WTC11 (cell line): ENCODE measurements at regions not wholly inside any gene's neighbourhood (a gene's known extent, or its start where the extent isn't known, plus 50 kb on each side); places are given as distances from the start of the nearest gene placed in this dataset.

Experiments used
- ATAC-seq: fragments of 200-7000 bp; cut with Tn5 transposase; 2 replicates; pipeline ENCODE4 v1.10.0; 2021; ENCODE audit warnings: mild to moderate bottlenecking, moderate library complexity
- CTCF ChIA-PET: fragments of 300-600 bp; sonication (Branson Sonifier 250); formaldehyde crosslinking; loops from one replicate; lab custom pipeline; 2021; ENCODE audit warnings: antibody characterized with exemption; lab: Charles Lee
- POLR2A ChIA-PET: fragments of 350-600 bp; sonication (Branson Sonifier 250); formaldehyde crosslinking; loops from one replicate; lab custom pipeline; 2021; ENCODE audit warnings: antibody characterized with exemption; lab: Charles Lee
- DNase-seq: peaks from one replicate; pipeline ENCODE4 v3.0.0; 2021; ENCODE audit warnings: low spot score
- H3K27ac Mint-ChIP-seq: 2 replicates; pipeline ENCODE4 v1.8.0; 2021; ENCODE audit warnings: mixed read lengths
- H3K27me3 Mint-ChIP-seq: 2 replicates; pipeline ENCODE4 v1.8.0; 2021; ENCODE audit warnings: low read depth, mild to moderate bottlenecking, moderate library complexity, mixed read lengths
- H3K36me3 Mint-ChIP-seq: 2 replicates; pipeline ENCODE4 v1.8.0; 2021; ENCODE audit warnings: mixed read lengths
- H3K4me1 Mint-ChIP-seq: 2 replicates; pipeline ENCODE4 v1.8.0; 2022; ENCODE audit warnings: mixed read lengths
- H3K4me3 Mint-ChIP-seq: 2 replicates; pipeline ENCODE4 v1.8.0; 2021; ENCODE audit warnings: mild to moderate bottlenecking, moderate library complexity, mixed read lengths
- H3K9me3 Mint-ChIP-seq: 2 replicates; pipeline ENCODE4 v1.8.0; 2021; ENCODE audit warnings: mixed read lengths
- AR ChIP-seq: fragments of 250-450 bp; sonication (Bioruptor Pico); IDR thresholded peaks from 2 replicates; pipeline ENCODE4 v1.9.0; 2021; ENCODE audit warnings: mild to moderate bottlenecking
- ATF2 ChIP-seq: sonication (generic); formaldehyde crosslinking; IDR thresholded peaks from 2 replicates; pipeline ENCODE4 v1.8.1; 2022; ENCODE audit warnings: low read depth, missing genetic modification reagents, borderline replicate concordance
- CBFB ChIP-seq: sonication (generic); formaldehyde crosslinking; IDR thresholded peaks from 2 replicates; pipeline ENCODE4 v1.8.1; 2022; ENCODE audit warnings: mild to moderate bottlenecking, low read depth, missing genetic modification reagents
- ELF4 ChIP-seq: sonication (generic); formaldehyde crosslinking; IDR thresholded peaks from 2 replicates; pipeline ENCODE4 v1.8.1; 2022; ENCODE audit warnings: low read depth, mild to moderate bottlenecking, moderate library complexity, missing genetic modification reagents
- FOXP1 ChIP-seq: sonication (generic); formaldehyde crosslinking; IDR thresholded peaks from 2 replicates; pipeline ENCODE4 v1.8.0; 2022; ENCODE audit warnings: missing genetic modification reagents, mild to moderate bottlenecking, moderate library complexity, borderline replicate concordance
- GABPB1 ChIP-seq: sonication (generic); formaldehyde crosslinking; IDR thresholded peaks from 2 replicates; pipeline ENCODE4 v1.8.1; 2023; ENCODE audit warnings: mild to moderate bottlenecking, missing genetic modification reagents
- GTF2I ChIP-seq: fragments of 250-450 bp; sonication (Bioruptor Pico); conservative IDR thresholded peaks from 2 replicates; pipeline ENCODE4 v1.4.0; 2021; ENCODE audit warnings: mild to moderate bottlenecking
- HMGA2 ChIP-seq: fragments of 250-450 bp; sonication (Bioruptor Pico); IDR thresholded peaks from 2 replicates; pipeline ENCODE4 v1.4.0; 2021; ENCODE audit warnings: mild to moderate bottlenecking, moderate library complexity
- MXD4 ChIP-seq: fragments of 250-450 bp; sonication (Bioruptor Pico); IDR thresholded peaks from 2 replicates; pipeline ENCODE4 v1.8.0; 2021; ENCODE audit warnings: mild to moderate bottlenecking, moderate library complexity, borderline replicate concordance
- OVOL2 ChIP-seq: fragments of 250-450 bp; sonication (Bioruptor Pico); IDR thresholded peaks from 2 replicates; pipeline ENCODE4 v1.9.0; 2021; ENCODE audit warnings: mild to moderate bottlenecking, borderline replicate concordance
- PREB ChIP-seq: sonication (generic); formaldehyde crosslinking; IDR thresholded peaks from 2 replicates; pipeline ENCODE4 v1.8.1; 2022; ENCODE audit warnings: mild to moderate bottlenecking, missing genetic modification reagents, moderate library complexity, borderline replicate concordance
- PRRX2 ChIP-seq: fragments of 250-450 bp; sonication (Bioruptor Pico); IDR thresholded peaks from 2 replicates; pipeline ENCODE4 v1.8.0; 2021; ENCODE audit warnings: mild to moderate bottlenecking
- SMAD3 ChIP-seq: sonication (generic); formaldehyde crosslinking; IDR thresholded peaks from 2 replicates; pipeline ENCODE4 v1.8.0; 2022; ENCODE audit warnings: missing genetic modification reagents, mild to moderate bottlenecking, borderline replicate concordance
- ZBTB21 ChIP-seq: sonication (generic); formaldehyde crosslinking; IDR thresholded peaks from 2 replicates; pipeline ENCODE4 v1.8.1; 2023; ENCODE audit warnings: mild to moderate bottlenecking, missing genetic modification reagents, borderline replicate concordance
- ZNF396 ChIP-seq: fragments of 250-450 bp; sonication (Bioruptor Pico); IDR thresholded peaks from 2 replicates; pipeline ENCODE4 v1.8.0; 2021; ENCODE audit warnings: mild to moderate bottlenecking, moderate library complexity, borderline replicate concordance
- ZNF416 ChIP-seq: fragments of 250-450 bp; sonication (Bioruptor Pico); IDR thresholded peaks from 2 replicates; pipeline ENCODE4 v1.9.0; 2021; ENCODE audit warnings: mild to moderate bottlenecking, inconsistent platforms
- TF ChIP-seq, protein P1 (sequence below): fragments of 250-450 bp; sonication (Bioruptor Pico); IDR thresholded peaks from 2 replicates; pipeline ENCODE4 v1.9.0; 2021; ENCODE audit warnings: moderate library complexity, mild to moderate bottlenecking, inconsistent platforms, borderline replicate concordance
- TF ChIP-seq, protein P2 (sequence below): sonication (generic); formaldehyde crosslinking; IDR thresholded peaks from 2 replicates; pipeline ENCODE4 v1.8.0; 2022; ENCODE audit warnings: mild to moderate bottlenecking, missing genetic modification reagents
- TF ChIP-seq, protein P3 (sequence below): sonication (generic); formaldehyde crosslinking; IDR thresholded peaks from 2 replicates; pipeline ENCODE4 v1.8.0; 2022; ENCODE audit warnings: mild to moderate bottlenecking, missing genetic modification reagents
- TF ChIP-seq, protein P4 (sequence below): fragments of 250-450 bp; sonication (Bioruptor Pico); IDR thresholded peaks from 2 replicates; pipeline ENCODE4 v1.8.0; 2021; ENCODE audit warnings: mild to moderate bottlenecking

DNA sequence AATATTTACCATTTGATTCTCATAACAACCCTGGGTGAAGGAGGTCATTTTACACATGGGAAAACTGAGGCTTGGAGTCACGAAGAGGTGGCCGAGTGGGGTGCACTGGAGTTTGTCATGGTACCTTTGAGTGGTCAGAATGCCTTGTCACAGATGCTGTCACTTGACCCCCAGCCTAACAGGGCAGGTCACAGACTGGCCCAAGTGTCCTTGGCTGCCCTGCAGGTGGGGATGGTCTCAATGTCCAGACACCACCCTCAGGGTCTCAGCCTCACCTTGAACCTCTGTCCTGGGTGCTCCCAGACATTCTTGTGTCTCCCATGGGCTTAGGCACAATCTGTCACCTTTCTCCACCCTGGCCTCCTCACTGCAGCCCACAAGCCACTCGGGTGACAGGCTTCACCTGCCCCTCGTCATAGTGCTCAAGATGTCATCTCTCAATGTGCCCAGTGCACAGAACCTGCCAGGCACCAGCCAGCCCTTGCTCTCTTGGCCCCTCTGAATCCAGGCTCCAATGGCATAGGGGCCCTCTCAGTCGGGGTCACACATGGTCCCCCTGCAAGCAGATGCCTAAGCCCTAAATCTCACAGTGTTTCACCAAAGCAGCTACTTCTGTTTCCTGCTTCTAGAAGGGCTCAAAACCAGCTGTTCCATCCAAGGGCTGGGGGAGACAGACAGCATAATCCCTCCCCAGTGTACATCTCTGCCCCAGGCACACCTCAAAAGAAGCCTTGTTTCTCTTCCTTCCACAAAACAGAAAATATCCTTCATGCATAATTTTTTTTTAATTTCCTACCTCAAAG lies 76.8 kb upstream of the NANOS1 start:
- Mint-ChIP-seq H3K9me3 (no peaks in the 10 kb centered on the region), H3K36me3 (no peaks in the 10 kb centered on the region), H3K27ac (no peak overlapping the region), H3K4me1 (peaks cover 17% of the 10 kb centered on the region), H3K27me3 (no peaks in the 10 kb centered on the region)
- CTCF ChIA-PET, result no interaction called here
- POLR2A ChIA-PET, result no interaction called here
- DNase-seq (no peak), ATAC-seq (no peak)
- TF ChIP-seq ZBTB21 (CRISPR knock-in tag) (no peak), ZNF396 (CRISPR knock-in tag) (no peak), AR (CRISPR knock-in tag) (no peak), CBFB (CRISPR knock-in tag) (no peak)
- TF ChIP-seq, all 79 proteins: peak for 0
- no peak overlapping the region for H3K4me3 Mint-ChIP-seq

- CTCF ChIA-PET, result no interaction called here
- Mint-ChIP-seq H3K9me3 (no peaks in the 10 kb centered on the region), H3K4me3 (no peak overlapping the region), H3K4me1 (peaks cover 14% of the 10 kb centered on the region), H3K36me3 (no peaks in the 10 kb centered on the region), H3K27me3 (no peaks in the 10 kb centered on the region), H3K27ac (no peak overlapping the region)
- ATAC-seq, result no peak
- POLR2A ChIA-PET, result no interaction called here
- DNase-seq, result no peak
- TF ChIP-seq, protein P1, sequence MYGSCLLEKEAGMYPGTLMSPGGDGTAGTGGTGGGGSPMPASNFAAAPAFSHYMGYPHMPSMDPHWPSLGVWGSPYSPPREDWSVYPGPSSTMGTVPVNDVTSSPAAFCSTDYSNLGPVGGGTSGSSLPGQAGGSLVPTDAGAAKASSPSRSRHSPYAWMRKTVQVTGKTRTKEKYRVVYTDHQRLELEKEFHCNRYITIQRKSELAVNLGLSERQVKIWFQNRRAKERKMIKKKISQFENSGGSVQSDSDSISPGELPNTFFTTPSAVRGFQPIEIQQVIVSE, result no peak
- TF ChIP-seq, protein P2, sequence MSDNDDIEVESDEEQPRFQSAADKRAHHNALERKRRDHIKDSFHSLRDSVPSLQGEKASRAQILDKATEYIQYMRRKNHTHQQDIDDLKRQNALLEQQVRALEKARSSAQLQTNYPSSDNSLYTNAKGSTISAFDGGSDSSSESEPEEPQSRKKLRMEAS, result no peak
- no peak for TF ChIP-seq ZNF416 (CRISPR knock-in tag)
- TF ChIP-seq HMGA2 (CRISPR knock-in tag), result no peak
- no peak for TF ChIP-seq OVOL2 (CRISPR knock-in tag)
- no peak for TF ChIP-seq GTF2I
- no peak for TF ChIP-seq AR (CRISPR knock-in tag)
- TF ChIP-seq PRRX2, result no peak
- TF ChIP-seq, protein P3, sequence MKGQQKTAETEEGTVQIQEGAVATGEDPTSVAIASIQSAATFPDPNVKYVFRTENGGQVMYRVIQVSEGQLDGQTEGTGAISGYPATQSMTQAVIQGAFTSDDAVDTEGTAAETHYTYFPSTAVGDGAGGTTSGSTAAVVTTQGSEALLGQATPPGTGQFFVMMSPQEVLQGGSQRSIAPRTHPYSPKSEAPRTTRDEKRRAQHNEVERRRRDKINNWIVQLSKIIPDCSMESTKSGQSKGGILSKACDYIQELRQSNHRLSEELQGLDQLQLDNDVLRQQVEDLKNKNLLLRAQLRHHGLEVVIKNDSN (CRISPR knock-in tag), result no peak
- no peak for TF ChIP-seq ATF2
- TF ChIP-seq, protein P4, sequence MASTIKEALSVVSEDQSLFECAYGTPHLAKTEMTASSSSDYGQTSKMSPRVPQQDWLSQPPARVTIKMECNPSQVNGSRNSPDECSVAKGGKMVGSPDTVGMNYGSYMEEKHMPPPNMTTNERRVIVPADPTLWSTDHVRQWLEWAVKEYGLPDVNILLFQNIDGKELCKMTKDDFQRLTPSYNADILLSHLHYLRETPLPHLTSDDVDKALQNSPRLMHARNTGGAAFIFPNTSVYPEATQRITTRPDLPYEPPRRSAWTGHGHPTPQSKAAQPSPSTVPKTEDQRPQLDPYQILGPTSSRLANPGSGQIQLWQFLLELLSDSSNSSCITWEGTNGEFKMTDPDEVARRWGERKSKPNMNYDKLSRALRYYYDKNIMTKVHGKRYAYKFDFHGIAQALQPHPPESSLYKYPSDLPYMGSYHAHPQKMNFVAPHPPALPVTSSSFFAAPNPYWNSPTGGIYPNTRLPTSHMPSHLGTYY (CRISPR knock-in tag), result no peak
- TF ChIP-seq MXD4 (CRISPR knock-in tag), result no peak
- TF ChIP-seq SMAD3 (CRISPR knock-in tag), result no peak
- no peak for TF ChIP-seq ELF4 (CRISPR knock-in tag)
- TF ChIP-seq GABPB1 (CRISPR knock-in tag), result no peak
- no peak for TF ChIP-seq FOXP1 (CRISPR knock-in tag)
- TF ChIP-seq PREB (CRISPR knock-in tag), result no peak
Observed at GRCh38 chr10:118953598-118954393, 75.7 kb upstream of the NANOS1 start.
